GM15510 (cell line): ENCODE measurements at regions not wholly inside any gene's neighbourhood (a gene's known extent, or its start where the extent isn't known, plus 50 kb on each side); places are given as distances from the start of the nearest gene placed in this dataset.

Experiments
- POLR2A ChIP-seq: IDR thresholded peaks from 3 replicates; pipeline ENCODE4 v1.6.1; 2011; ENCODE audit warnings: borderline replicate concordance; ENCODE audit not compliant: insufficient read length; ENCODE audit errors: extremely low read depth

DNA sequence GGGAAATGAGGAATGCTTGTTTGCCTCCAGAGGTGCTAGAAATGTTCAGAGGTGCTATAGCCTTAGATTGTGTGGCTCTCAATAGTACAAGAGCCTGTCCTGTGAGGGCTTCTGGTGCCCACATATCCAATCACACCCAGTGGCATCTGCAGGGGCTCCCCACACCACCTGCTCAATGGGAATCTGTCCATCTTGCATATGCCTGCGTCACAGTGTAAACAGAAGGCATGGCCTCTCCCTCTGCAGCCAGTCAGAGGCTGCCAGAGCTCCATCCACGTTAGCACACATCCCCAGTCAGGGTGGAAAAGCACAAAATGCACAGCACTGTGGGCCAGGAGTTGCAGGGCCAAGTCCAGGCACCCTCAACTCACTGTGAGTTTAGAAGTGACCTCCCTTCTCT lies 113.6 kb upstream of the GRIK3 start:
- TF ChIP-seq POLR2A = no peak

GRCh38 chr1:37148663-37149062 lies 114.3 kb upstream of the GRIK3 start:
- TF ChIP-seq POLR2A = no peak

DNA sequence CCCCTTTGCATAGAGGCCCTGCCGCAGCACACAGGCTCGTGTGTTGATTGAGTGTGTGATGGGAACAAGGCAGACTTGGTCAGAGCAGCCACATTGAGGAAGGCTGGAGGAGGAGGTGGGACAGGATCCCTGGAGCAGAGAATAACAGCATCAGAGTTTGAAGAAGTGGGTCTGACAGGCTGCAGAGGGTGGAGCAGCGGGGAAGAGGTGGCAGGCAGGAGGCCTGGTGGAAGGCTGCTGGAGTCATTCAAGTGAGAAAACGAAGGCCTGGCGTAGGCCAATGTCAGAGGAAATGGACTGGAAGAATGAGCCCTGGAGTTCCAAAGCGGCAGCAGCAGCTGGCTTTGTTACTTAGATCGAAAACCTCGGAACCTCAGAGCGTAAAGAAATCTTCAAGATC lies 115.0 kb upstream of the GRIK3 start:
- no peak for TF ChIP-seq POLR2A

- TF ChIP-seq POLR2A = no peak
Measured at GRCh38 chr1:37150986-37151385, 116.7 kb upstream of the GRIK3 start.

DNA sequence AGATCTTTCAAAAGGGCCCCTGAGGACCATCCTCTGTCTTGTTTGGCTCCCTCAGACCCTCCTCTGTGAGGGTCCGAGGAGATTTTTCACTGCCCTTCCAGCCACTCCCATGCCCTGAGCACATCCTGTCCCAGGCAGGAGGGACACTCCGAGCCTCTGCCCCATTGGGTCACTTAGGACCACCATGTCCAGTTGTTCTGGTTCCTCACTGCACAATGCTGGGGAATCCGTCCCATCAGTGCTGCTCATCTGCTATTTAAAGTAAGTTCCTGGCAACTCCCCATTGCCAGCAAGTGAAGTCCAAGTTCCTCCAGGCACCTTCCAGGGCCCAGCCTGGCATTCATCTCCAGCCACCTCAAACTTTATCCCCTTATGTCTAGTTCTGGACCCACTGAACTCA lies 117.5 kb upstream of the GRIK3 start:
- no peak for TF ChIP-seq POLR2A

DNA sequence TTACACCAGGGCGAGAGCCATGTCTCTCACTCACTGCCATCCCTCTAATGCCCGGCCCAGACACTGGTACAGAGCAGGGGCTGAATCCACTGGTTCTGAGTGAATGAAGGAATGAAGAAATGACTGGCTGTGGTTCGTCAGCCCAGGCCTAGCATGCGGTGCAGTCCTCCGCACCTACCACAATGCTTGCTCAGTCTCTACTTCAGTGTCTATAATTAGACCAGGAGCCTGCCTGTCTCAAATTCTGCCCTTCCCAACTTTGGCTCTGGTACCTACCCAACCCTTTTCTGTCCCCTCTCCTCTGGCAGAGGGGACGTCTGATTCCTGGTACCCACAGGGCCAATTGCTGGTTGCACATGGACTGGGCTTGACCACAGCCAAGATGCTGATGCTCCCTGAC lies 118.2 kb upstream of the GRIK3 start:
- TF ChIP-seq POLR2A = no peak

GRCh38 chr1:37153116-37154100 lies 119.1 kb upstream of the GRIK3 start:
- no peak for TF ChIP-seq POLR2A

DNA sequence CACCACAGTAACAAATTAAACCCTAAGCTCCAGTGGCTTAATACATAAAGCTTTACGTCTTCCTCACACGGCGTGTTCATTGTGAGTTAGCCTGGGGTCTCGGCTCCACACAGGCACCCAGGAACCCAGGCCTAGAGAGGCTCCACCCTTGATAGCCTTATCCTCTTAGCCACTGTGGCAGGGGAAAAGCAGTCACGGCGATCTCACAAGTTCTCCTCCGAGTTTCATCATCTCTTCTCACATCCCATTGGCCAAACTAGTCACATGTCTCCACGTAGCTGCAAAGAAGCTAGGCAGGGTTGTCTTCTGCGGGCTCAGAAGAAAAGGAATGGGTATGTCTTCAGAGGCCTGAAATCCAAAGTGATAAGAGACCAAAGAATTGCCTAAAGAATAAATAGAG lies 122.3 kb upstream of the GRIK3 start:
- TF ChIP-seq POLR2A = no peak

DNA sequence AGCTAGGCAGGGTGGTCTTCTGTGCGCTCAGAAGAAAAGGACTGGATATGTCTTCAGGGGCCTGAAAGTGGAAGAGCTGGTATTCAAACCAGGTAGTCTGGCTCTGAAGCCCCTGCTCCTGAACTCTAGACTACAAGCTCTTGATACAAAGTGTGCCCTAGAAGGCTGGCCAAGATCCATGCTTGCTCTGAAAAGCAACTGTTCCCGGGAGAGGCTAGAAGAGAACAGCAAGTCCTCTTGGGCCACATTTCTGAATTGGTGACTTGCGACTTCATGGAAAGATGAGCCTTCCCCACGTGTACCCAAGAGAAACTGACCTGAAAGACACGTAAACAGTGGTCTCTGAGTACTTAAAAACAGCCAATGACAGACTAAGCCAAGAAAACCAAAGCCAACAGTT lies 123.3 kb upstream of the GRIK3 start:
- TF ChIP-seq POLR2A = no peak

DNA sequence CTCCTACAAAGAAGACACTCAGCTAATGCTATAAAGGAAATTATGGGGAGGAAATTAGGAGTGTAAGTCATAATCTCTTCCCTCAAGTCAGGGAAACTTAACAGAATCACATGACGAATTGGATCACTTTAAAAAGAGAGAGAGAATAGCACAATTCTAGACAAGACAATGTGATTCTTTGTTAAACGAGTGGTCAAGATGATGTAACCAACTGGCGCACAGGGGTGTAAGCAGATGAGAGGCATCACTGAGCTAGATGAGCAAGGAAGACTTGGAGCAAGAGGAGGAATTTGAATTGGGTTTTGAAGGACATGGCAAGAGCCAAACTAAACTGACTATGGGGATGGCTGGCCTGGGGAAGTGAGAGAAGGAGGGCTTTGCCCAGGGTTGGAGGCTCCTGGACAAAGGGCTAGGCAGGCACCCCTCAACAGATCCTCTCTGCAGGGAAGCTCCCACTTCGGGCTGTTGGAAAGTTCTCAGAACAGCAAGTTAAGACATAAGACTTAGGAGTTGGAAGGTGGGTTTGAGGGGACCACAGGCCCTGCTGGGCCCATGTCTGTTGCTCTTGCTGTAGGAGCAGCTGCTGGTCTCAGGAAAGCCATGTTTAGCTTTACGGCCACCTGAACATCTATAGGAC lies 123.9 kb upstream of the GRIK3 start:
- no peak for TF ChIP-seq POLR2A

DNA sequence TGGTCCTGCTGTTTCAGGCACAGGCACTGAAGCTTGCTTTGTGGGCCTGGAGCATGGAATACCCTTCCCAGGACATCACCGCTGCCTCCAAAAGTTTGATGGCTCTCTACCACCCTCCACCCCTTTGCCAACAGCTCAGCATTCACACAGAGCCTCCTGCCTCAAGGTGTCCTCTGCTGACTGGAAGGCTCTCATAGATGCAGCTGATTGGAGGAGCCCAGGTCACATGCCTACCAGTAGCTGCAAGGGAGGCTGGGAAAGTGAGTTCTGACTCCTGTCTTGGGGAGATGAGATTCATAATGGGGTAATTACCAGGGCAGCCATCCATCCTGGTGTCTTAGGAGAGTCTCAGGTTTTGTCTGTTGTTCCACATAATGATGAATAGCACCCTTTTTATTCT lies 124.8 kb upstream of the GRIK3 start:
- TF ChIP-seq POLR2A = no peak

DNA sequence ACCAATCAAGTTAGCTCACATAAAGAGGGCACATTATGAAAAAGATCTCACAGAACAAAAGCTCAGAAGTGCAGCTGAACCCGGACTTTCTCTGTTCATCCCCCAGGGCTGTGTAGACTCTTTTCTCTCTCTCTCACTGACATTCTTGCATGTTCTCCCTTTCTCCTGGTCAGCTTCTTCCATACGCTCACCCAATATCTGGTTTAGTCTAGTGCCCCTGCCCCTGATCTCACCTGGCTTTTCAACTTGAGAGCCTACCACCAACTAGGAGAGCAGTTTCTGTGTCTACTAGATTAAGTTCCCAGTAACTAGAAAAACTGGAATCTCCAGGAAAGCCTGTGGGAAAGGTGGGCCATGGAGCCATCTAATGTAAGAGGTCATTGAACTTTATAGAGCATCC lies 126.9 kb upstream of the GRIK3 start:
- TF ChIP-seq POLR2A = no peak

- no peak for TF ChIP-seq POLR2A
Measured at GRCh38 chr1:37162059-37162458, 127.7 kb upstream of the GRIK3 start.

GRCh38 chr1:37166005-37166404 lies 131.7 kb upstream of the GRIK3 start:
- TF ChIP-seq POLR2A = no peak

DNA sequence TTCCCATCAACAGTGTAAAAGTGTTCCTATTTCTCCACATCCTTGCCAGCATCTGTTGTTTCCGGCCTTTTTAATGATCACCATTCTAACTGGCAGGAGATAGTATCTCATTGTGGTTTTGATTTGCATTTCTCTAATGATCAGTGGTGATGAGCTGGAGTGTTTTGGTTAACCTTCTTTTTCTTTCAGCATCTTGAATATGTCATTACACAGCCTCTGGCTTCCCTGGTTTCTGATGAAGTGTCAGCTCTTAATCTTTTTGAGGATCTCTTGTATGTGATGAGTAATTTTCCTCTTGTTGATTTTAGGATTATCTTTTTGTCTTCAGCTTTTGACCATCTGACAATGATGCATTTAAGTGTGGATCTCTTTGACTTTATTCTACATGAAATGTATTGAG lies 133.2 kb upstream of the GRIK3 start:
- TF ChIP-seq POLR2A = no peak

- TF ChIP-seq POLR2A = no peak
Measured at GRCh38 chr1:37169241-37169640, 134.9 kb upstream of the GRIK3 start.
